Mesenchymal stem cell (in vitro differentiated cells and primary cell): ENCODE measurements at regions not wholly inside any gene's neighbourhood (a gene's known extent, or its start where the extent isn't known, plus 50 kb on each side); places are given as distances from the start of the nearest gene placed in this dataset.

Experiments used
- DNase-seq: peaks from one replicate; pipeline ENCODE4 v3.0.0-alpha.2; 2013
- H2AFZ ChIP-seq: one replicate; pipeline ENCODE4 v1.6.1; 2013; ENCODE audit warnings: low read depth, mild to moderate bottlenecking, control low read depth, inconsistent platforms, low read length, moderate library complexity
- H2AK5ac ChIP-seq: 2 replicates; pipeline ENCODE4 v1.6.1; 2013; ENCODE audit warnings: low read length, moderate library complexity, mild to moderate bottlenecking, inconsistent platforms; ENCODE audit not compliant: severe bottlenecking
- H2BK120ac ChIP-seq: one replicate; pipeline ENCODE4 v1.6.1; 2013; ENCODE audit warnings: low read depth, mild to moderate bottlenecking, inconsistent platforms, low read length, moderate library complexity
- H2BK12ac ChIP-seq, 2 experiments: one replicate each; pipeline ENCODE4 v1.6.1; 2013; ENCODE audit warnings: inconsistent platforms in 2 of 2, low read length in 2 of 2, mild to moderate bottlenecking in 2 of 2, moderate library complexity in 2 of 2, control low read depth in 1 of 2
- H2BK15ac ChIP-seq: one replicate; pipeline ENCODE4 v1.6.1; 2013; ENCODE audit warnings: mild to moderate bottlenecking, low read depth, inconsistent platforms; ENCODE audit not compliant: poor library complexity, severe bottlenecking
- H2BK5ac ChIP-seq: 2 replicates; pipeline ENCODE4 v1.6.1; 2013; ENCODE audit warnings: low read depth, mild to moderate bottlenecking, low read length, control low read depth, inconsistent platforms; ENCODE audit not compliant: poor library complexity, severe bottlenecking
- H3K14ac ChIP-seq, 2 experiments: one replicate each; pipeline ENCODE4 v1.6.1; 2013; ENCODE audit warnings: inconsistent platforms in 2 of 2, low read length in 2 of 2, control low read depth in 1 of 2, mild to moderate bottlenecking in 1 of 2, moderate library complexity in 1 of 2
- H3K18ac ChIP-seq, 2 experiments: one replicate each; pipeline ENCODE4 v1.6.1; 2013; ENCODE audit warnings: inconsistent platforms in 2 of 2, low read length in 2 of 2, control low read depth in 1 of 2, low read depth in 1 of 2, mild to moderate bottlenecking in 1 of 2
- H3K23ac ChIP-seq, 2 experiments: one replicate each; pipeline ENCODE4 v1.6.1; 2013; ENCODE audit warnings: inconsistent platforms in 2 of 2, low read length in 2 of 2, mild to moderate bottlenecking in 2 of 2, moderate library complexity in 2 of 2, control low read depth in 1 of 2
- H3K27ac ChIP-seq: 2 replicates; pipeline ENCODE4 v1.5.1; 2013; ENCODE audit warnings: mild to moderate bottlenecking, moderate library complexity, low read length, control low read depth, inconsistent platforms; ENCODE audit not compliant: poor library complexity, severe bottlenecking
- H3K27me3 ChIP-seq, 2 experiments: 2 replicates each; pipeline versions ENCODE4 v1.6.1 to v1.7.0; 2013; ENCODE audit warnings: low read length in 2 of 2, mild to moderate bottlenecking in 2 of 2, moderate library complexity in 2 of 2, control low read depth in 1 of 2, inconsistent platforms in 1 of 2; ENCODE audit not compliant: control insufficient read depth in 1 of 2, insufficient read depth in 1 of 2
- H3K36me3 ChIP-seq, 2 experiments: 2 replicates each; pipeline versions ENCODE4 v1.6.1 to v1.7.0; 2013; ENCODE audit warnings: low read length in 2 of 2, control low read depth in 1 of 2, inconsistent platforms in 1 of 2, low read depth in 1 of 2, mild to moderate bottlenecking in 1 of 2; ENCODE audit not compliant: insufficient read depth in 2 of 2, control insufficient read depth in 1 of 2
- H3K4ac ChIP-seq, 2 experiments: one replicate each; pipeline ENCODE4 v1.6.1; 2013; ENCODE audit warnings: inconsistent platforms in 2 of 2, low read length in 2 of 2, mild to moderate bottlenecking in 2 of 2, moderate library complexity in 2 of 2, control low read depth in 1 of 2, low read depth in 1 of 2
- H3K4me1 ChIP-seq: 2 replicates; pipeline ENCODE4 v1.6.1; 2013; ENCODE audit warnings: low read depth, low read length, control low read depth; ENCODE audit not compliant: control insufficient read depth, insufficient read depth
- H3K4me2 ChIP-seq: 2 replicates; pipeline ENCODE4 v1.6.1; 2013; ENCODE audit warnings: low read length, mild to moderate bottlenecking, inconsistent platforms; ENCODE audit not compliant: poor library complexity, severe bottlenecking
- H3K4me3 ChIP-seq, 2 experiments: 2 replicates each; pipeline versions ENCODE4 v1.5.1 to v1.7.0; 2013; ENCODE audit warnings: low read length in 2 of 2, mild to moderate bottlenecking in 2 of 2, control low read depth in 1 of 2, low read depth in 1 of 2; ENCODE audit not compliant: insufficient read depth in 1 of 2
- H3K79me1 ChIP-seq: replicated peaks from 2 replicates; pipeline ENCODE4 v1.6.1; 2013; ENCODE audit warnings: mild to moderate bottlenecking, control low read depth, low read length, inconsistent platforms; ENCODE audit not compliant: poor library complexity, severe bottlenecking
- H3K9ac ChIP-seq: 2 replicates; pipeline ENCODE4 v1.7.0; 2013; ENCODE audit warnings: mild to moderate bottlenecking, low read length, moderate library complexity
- H3K9me3 ChIP-seq: 2 replicates; pipeline ENCODE4 v1.7.0; 2013; ENCODE audit warnings: mild to moderate bottlenecking, low read length; ENCODE audit not compliant: control insufficient read depth
- H4K8ac ChIP-seq: one replicate; pipeline ENCODE4 v1.6.1; 2013; ENCODE audit warnings: inconsistent platforms, mild to moderate bottlenecking, low read length, moderate library complexity
- H4K91ac ChIP-seq: one replicate; pipeline ENCODE4 v1.6.1; 2013; ENCODE audit warnings: mild to moderate bottlenecking, low read length, inconsistent platforms
- WGBS: methylation state at CpG from one replicate; pipeline ENCODE4 v1.1.7; 2013; ENCODE audit warnings: mixed read lengths; 5-methylcytosine and 5-hydroxymethylcytosine counted together

GRCh38 chr20:57074386-57074785 is 192.1 kb downstream of the BMP7 start:
- Histone ChIP-seq H2BK15ac (peak overlapping the region; percentile 15), H3K27me3 (peaks cover 0 to 49% of the 10 kb centered on the region in 2 experiments), H3K4me1 (peaks cover 6% of the 10 kb centered on the region), H3K9me3 (peaks cover 24% of the 10 kb centered on the region), H3K9ac (no peak overlapping the region), H3K27ac (no peak overlapping the region), H4K8ac (peak overlapping the region; percentile 32), H3K23ac (no peak overlapping the region), H2BK12ac (peak overlapping the region in 1 of 2 experiments; percentile 19), H2BK120ac (no peak overlapping the region), H3K4me2 (no peak overlapping the region), H3K18ac (no peak overlapping the region), H3K4ac (no peak overlapping the region), H3K36me3 (no peaks in the 10 kb centered on the region), H3K79me1 (no peaks in the 10 kb centered on the region), H4K91ac (peak overlapping the region; percentile 72), H3K14ac (no peak overlapping the region), H2AFZ (no peak overlapping the region), H2BK5ac (no peak overlapping the region), H2AK5ac (no peak overlapping the region), H3K4me3 (no peak overlapping the region)
- no peak for DNase-seq
- WGBS, result 88% methylated on average over 8 of the region's 12 CpGs

- no peak overlapping the region for H4K8ac ChIP-seq
- H3K4ac ChIP-seq, result no peak overlapping the region
- H2AFZ ChIP-seq, result no peak overlapping the region
- H2BK12ac ChIP-seq, result no peak overlapping the region
- H2AK5ac ChIP-seq, result no peak overlapping the region
- H3K36me3 ChIP-seq, result no peaks in the 10 kb centered on the region
- H3K18ac ChIP-seq, result no peak overlapping the region
- no peak for DNase-seq
- no peak overlapping the region for H2BK15ac ChIP-seq
- no peak overlapping the region for H3K9ac ChIP-seq
- H3K4me2 ChIP-seq, result no peak overlapping the region
- no peak overlapping the region for H4K91ac ChIP-seq
- peaks cover 0 to 41% of the 10 kb centered on the region in 2 experiments for H3K27me3 ChIP-seq
- no peak overlapping the region for H2BK5ac ChIP-seq
- WGBS, result 83% methylated on average over 4 of the region's 5 CpGs
- H3K27ac ChIP-seq, result no peak overlapping the region
- H3K14ac ChIP-seq, result no peak overlapping the region
- no peak overlapping the region for H2BK120ac ChIP-seq
- no peak overlapping the region for H3K4me3 ChIP-seq
- no peaks in the 10 kb centered on the region for H3K79me1 ChIP-seq
- no peak overlapping the region for H3K23ac ChIP-seq
- peaks cover 6% of the 10 kb centered on the region for H3K4me1 ChIP-seq
- peaks cover 32% of the 10 kb centered on the region for H3K9me3 ChIP-seq
Observed at GRCh38 chr20:57075181-57075580, 191.3 kb downstream of the BMP7 start.

GRCh38 chr20:57075603-57076002 is 190.8 kb downstream of the BMP7 start:
- Histone ChIP-seq H3K18ac (no peak overlapping the region), H4K91ac (no peak overlapping the region), H3K4me2 (no peak overlapping the region), H2AK5ac (no peak overlapping the region), H3K4me3 (no peak overlapping the region), H3K27ac (no peak overlapping the region), H2BK15ac (no peak overlapping the region), H3K9me3 (peaks cover 32% of the 10 kb centered on the region), H3K23ac (no peak overlapping the region), H3K79me1 (no peaks in the 10 kb centered on the region), H3K9ac (no peak overlapping the region), H2AFZ (no peak overlapping the region), H2BK5ac (no peak overlapping the region), H2BK120ac (no peak overlapping the region), H4K8ac (no peak overlapping the region), H3K14ac (no peak overlapping the region), H2BK12ac (no peak overlapping the region), H3K27me3 (peaks cover 0 to 37% of the 10 kb centered on the region in 2 experiments), H3K4ac (no peak overlapping the region), H3K4me1 (peaks cover 6% of the 10 kb centered on the region), H3K36me3 (no peaks in the 10 kb centered on the region)
- no peak for DNase-seq

- H3K79me1 ChIP-seq, result no peaks in the 10 kb centered on the region
- H2AK5ac ChIP-seq, result no peak overlapping the region
- H2AFZ ChIP-seq, result no peak overlapping the region
- H3K27me3 ChIP-seq, result peaks cover 0 to 34% of the 10 kb centered on the region in 2 experiments
- H3K4me2 ChIP-seq, result no peak overlapping the region
- peaks cover 5% of the 10 kb centered on the region for H3K4me1 ChIP-seq
- no peaks in the 10 kb centered on the region for H3K36me3 ChIP-seq
- H3K4ac ChIP-seq, result peak overlapping the region in 1 of 2 experiments; percentile 19
- no peak overlapping the region for H3K23ac ChIP-seq
- H3K14ac ChIP-seq, result no peak overlapping the region
- H2BK5ac ChIP-seq, result no peak overlapping the region
- no peak overlapping the region for H4K8ac ChIP-seq
- no peak overlapping the region for H4K91ac ChIP-seq
- H3K4me3 ChIP-seq, result no peak overlapping the region
- WGBS, result 36% methylated on average over 11 of the region's 11 CpGs
- peak overlapping the region in 1 of 2 experiments; percentile 54 for H2BK12ac ChIP-seq
- no peak overlapping the region for H3K27ac ChIP-seq
- no peak overlapping the region for H2BK15ac ChIP-seq
- H3K18ac ChIP-seq, result peak overlapping the region; percentile 48 to 61
- DNase-seq, result peak; percentile 92
- H3K9ac ChIP-seq, result no peak overlapping the region
- peaks cover 34% of the 10 kb centered on the region for H3K9me3 ChIP-seq
- no peak overlapping the region for H2BK120ac ChIP-seq
Observed at GRCh38 chr20:57076152-57076652, 190.2 kb downstream of the BMP7 start.
